GM12878 (cell line): ENCODE measurements at regions not wholly inside any gene's neighbourhood (a gene's known extent, or its start where the extent isn't known, plus 50 kb on each side); places are given as distances from the start of the nearest gene placed in this dataset.

Experiments
- ATAC-seq: fragments of 200-7000 bp; cut with Tn5 transposase; 3 replicates; pipeline ENCODE4 v1.9.1; 2020; ENCODE audit warnings: mild to moderate bottlenecking, moderate library complexity
- BruUV-seq: library from RNA; stranded (reverse); fragments of 400-500 nt; replicated peaks from 2 replicates; lab custom pipeline; 2021; lab: Mats Ljungman, UMichigan
- CTCF ChIA-PET: fragments of 300-600 bp; sonication (Branson Sonifier 250); formaldehyde crosslinking; extraction: SDS; loops from one replicate; lab custom pipeline; 2021; ENCODE audit warnings: inconsistent platforms; lab: Yijun Ruan, JAX
- POLR2A ChIA-PET: fragments of 350-600 bp; formaldehyde crosslinking; extraction: SDS; loops from one replicate; lab custom pipeline; 2021; ENCODE audit warnings: inconsistent platforms; lab: Charles Lee
- RAD21 ChIA-PET: fragments of 300-600 bp; sonication (Branson Sonifier 250); formaldehyde crosslinking; loops from one replicate; lab custom pipeline; 2023; ENCODE audit warnings: antibody characterized with exemption; ENCODE audit not compliant: unreplicated experiment; lab: Charles Lee
- SMC1A ChIA-PET: fragments of 300-600 bp; sonication (Branson Sonifier 250); formaldehyde crosslinking; loops from one replicate; lab custom pipeline; 2023; ENCODE audit not compliant: unreplicated experiment, uncharacterized antibody; lab: Charles Lee
- DNase-seq: peaks from one replicate; pipeline ENCODE4 v3.0.0-alpha.2; 2011; ENCODE audit warnings: low read depth, low spot score
- FAIRE-seq: peaks from 3 replicates; lab custom pipeline; 2011; peaks lifted over from hg19 to GRCh38; lab: Jason Lieb, UNC
- H2AFZ ChIP-seq: 2 replicates; pipeline ENCODE4 v1.6.0; 2011; ENCODE audit warnings: low read depth, low read length, control low read depth; ENCODE audit not compliant: control insufficient read depth
- H3K27ac ChIP-seq: 2 replicates; pipeline ENCODE4 v1.5.1; 2011; ENCODE audit warnings: control low read depth; ENCODE audit not compliant: control insufficient read depth, insufficient read depth
- H3K27me3 ChIP-seq, 2 experiments: replicated peaks in 1 of 2; 2 replicates each; pipeline versions ENCODE4 v1.6.0 to v1.6.1; 2011; ENCODE audit warnings: low read length in 1 of 2; ENCODE audit not compliant: control insufficient read depth in 2 of 2, insufficient read depth in 2 of 2
- H3K36me3 ChIP-seq, 2 experiments: 2 replicates each; pipeline ENCODE4 v1.5.1; 2011; ENCODE audit warnings: low read length in 1 of 2; ENCODE audit not compliant: control insufficient read depth in 2 of 2, insufficient read depth in 2 of 2
- H3K4me1 ChIP-seq: 2 replicates; pipeline ENCODE4 v1.6.1; 2011; ENCODE audit warnings: mild to moderate bottlenecking, low read length, moderate library complexity, mixed read lengths; ENCODE audit not compliant: control insufficient read depth, insufficient read depth
- H3K4me2 ChIP-seq: 2 replicates; pipeline ENCODE4 v1.6.0; 2011; ENCODE audit warnings: control low read depth; ENCODE audit not compliant: control insufficient read depth, insufficient read depth
- H3K4me3 ChIP-seq: fragments of 200-600 bp; sonication (generic); 2 replicates; pipeline ENCODE4 v1.5.1; 2016
- H3K79me2 ChIP-seq: 2 replicates; pipeline ENCODE4 v1.6.0; 2011; ENCODE audit warnings: low read length; ENCODE audit not compliant: control insufficient read depth, insufficient read depth
- H3K9ac ChIP-seq: 2 replicates; pipeline ENCODE4 v1.8.0; 2011; ENCODE audit warnings: low read length, control low read depth, mixed read lengths; ENCODE audit not compliant: control insufficient read depth, insufficient read depth
- H3K9me3 ChIP-seq: replicated peaks from 3 replicates; pipeline ENCODE4 v1.5.1; 2011; ENCODE audit warnings: mild to moderate bottlenecking, low read length; ENCODE audit not compliant: control insufficient read depth, insufficient read depth
- H4K20me1 ChIP-seq: 2 replicates; pipeline ENCODE4 v1.6.0; 2011; ENCODE audit not compliant: control insufficient read depth, insufficient read depth
- ATF7 ChIP-seq: fragments of 450-650 bp; IDR thresholded peaks from 2 replicates; pipeline ENCODE4 v1.6.1; 2016; ENCODE audit warnings: low read depth, mild to moderate bottlenecking
- ESRRA ChIP-seq: IDR thresholded peaks from 2 replicates; pipeline ENCODE4 v1.6.1; 2012; ENCODE audit warnings: mild to moderate bottlenecking, low read length, improper control_type of control experiment
- HCFC1 ChIP-seq: fragments of 150-350 bp; IDR thresholded peaks from 2 replicates; pipeline ENCODE4 v1.6.1; 2014; ENCODE audit warnings: low read length
- JUND ChIP-seq: IDR thresholded peaks from 2 replicates; pipeline ENCODE4 v1.6.1; 2012; ENCODE audit warnings: low read depth, mild to moderate bottlenecking, low read length, improper control_type of control experiment, moderate library complexity
- MTA3 ChIP-seq: IDR thresholded peaks from 2 replicates; pipeline ENCODE4 v1.6.1; 2012; ENCODE audit warnings: low read length, inconsistent platforms, borderline replicate concordance
- MYC ChIP-seq: IDR thresholded peaks from 2 replicates; pipeline ENCODE4 v1.6.1; 2011; ENCODE audit warnings: mild to moderate bottlenecking, low read length, moderate library complexity, inconsistent platforms; ENCODE audit not compliant: insufficient read depth, insufficient replicate concordance, insufficient read length, severe bottlenecking
- NFIC ChIP-seq: IDR thresholded peaks from 2 replicates; pipeline ENCODE4 v1.6.1; 2012; ENCODE audit warnings: low read depth, mild to moderate bottlenecking, inconsistent platforms, low read length, moderate library complexity
- REST ChIP-seq: IDR thresholded peaks from 2 replicates; pipeline ENCODE4 v1.6.1; 2012; ENCODE audit warnings: mild to moderate bottlenecking, low read depth, low read length
- SMAD1 ChIP-seq: fragments of 450-650 bp; IDR thresholded peaks from 2 replicates; pipeline ENCODE4 v1.6.1; 2018; ENCODE audit warnings: mild to moderate bottlenecking, low read depth; ENCODE audit not compliant: partially characterized antibody
- SRF ChIP-seq, 2 experiments: IDR thresholded peaks; 2 replicates each; pipeline ENCODE4 v1.6.1; 2011; ENCODE audit warnings: low read depth in 2 of 2, low read length in 2 of 2, mild to moderate bottlenecking in 1 of 2, moderate library complexity in 1 of 2
- WGBS: methylation state at CpG from one replicate; pipeline ENCODE4 v1.1.6; 2016; ENCODE audit warnings: low lambda C conversion rate; ENCODE audit not compliant: insufficient replicate concordance, insufficient coverage; ENCODE audit errors: missing lambda C conversion rate; 5-methylcytosine and 5-hydroxymethylcytosine counted together
- in situ Hi-C: fragments of 300-500 bp; cut with MboI; formaldehyde crosslinking; loops from 9 replicates; pipeline ENCODE4 v1.14.3; 2018; ENCODE audit warnings: mixed read lengths
- intact Hi-C: fragments of 100-400 bp; cut with micrococcal nuclease; formaldehyde crosslinking; loops from one replicate; pipeline ENCODE4 v1.14.2; 2022; ENCODE audit not compliant: unreplicated experiment
- TF ChIP-seq, protein P1 (sequence below): fragments of 450-650 bp; IDR thresholded peaks from 2 replicates; pipeline ENCODE4 v1.6.1; 2017; ENCODE audit warnings: mild to moderate bottlenecking

DNA sequence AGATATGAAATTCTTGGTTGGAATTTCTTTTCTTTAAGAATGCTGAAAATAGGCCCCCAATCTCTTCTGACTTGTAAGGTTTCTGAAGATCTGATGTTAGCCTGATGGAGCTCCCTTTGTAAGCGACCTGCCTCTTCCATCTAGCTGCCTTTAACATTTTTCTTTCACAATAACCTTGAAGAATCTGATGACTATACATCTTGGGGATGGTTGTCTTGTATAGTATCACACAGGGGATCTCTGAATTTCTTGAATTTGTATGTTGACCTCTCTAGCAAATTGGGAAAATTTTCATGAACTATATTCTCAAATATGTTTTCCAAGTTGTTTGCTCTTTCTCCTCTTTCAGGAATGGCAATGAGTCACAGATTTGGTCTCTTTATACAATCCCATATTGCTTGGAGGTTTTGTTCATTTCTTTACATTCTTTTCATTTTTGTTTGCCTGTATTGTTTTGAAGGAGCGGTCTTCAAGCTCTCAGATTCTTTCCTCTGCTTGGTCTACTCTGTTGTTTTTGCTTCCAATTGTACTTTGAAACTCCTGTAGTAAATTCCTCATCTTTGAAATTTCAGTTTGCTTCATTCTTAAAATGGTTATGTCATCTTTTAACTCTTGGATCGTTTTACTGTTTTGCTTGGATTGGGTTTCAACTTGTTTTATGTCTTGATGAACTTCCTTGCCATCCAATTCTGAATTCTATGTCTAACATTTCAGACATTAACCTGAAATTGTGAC, 245.2 kb upstream of the TARS1 start:
- no TSS peak for BruUV-seq
- in situ Hi-C loops (no loop called here), intact Hi-C loops (no loop called here)
- Histone ChIP-seq H2AFZ (no peak overlapping the region), H3K36me3 (no peaks in the 10 kb centered on the region), H3K79me2 (no peaks in the 10 kb centered on the region), H3K4me1 (no peaks in the 10 kb centered on the region), H3K9me3 (no peaks in the 10 kb centered on the region), H3K27ac (no peak overlapping the region), H3K4me2 (no peak overlapping the region), H3K4me3 (no peak overlapping the region), H3K9ac (no peak overlapping the region), H3K27me3 (no peaks in the 10 kb centered on the region), H4K20me1 (no peaks in the 10 kb centered on the region)
- FAIRE-seq, result no peak
- DNase-seq, result no peak
- ChIA-PET POLR2A (no interaction called here), CTCF (interaction anchor here (0.7 kb wide), 1 partner anchor 34 kb away, joined by 3 read pairs; no protein-coding TSS in a partner anchor), RAD21 (no interaction called here), SMC1A (no interaction called here)
- ATAC-seq, result no peak
- TF ChIP-seq NFIC (no peak), REST (no peak), ESRRA (no peak), HCFC1 (no peak), MTA3 (no peak), ATF7 (no peak), JUND (no peak), SMAD1 (no peak), SRF (IDR thresholded peaks at IDR 0.05; ENCODE audit: low read depth in 2 of 2, low read length in 2 of 2) (no peak), MYC (no peak)
- TF ChIP-seq, protein P1, sequence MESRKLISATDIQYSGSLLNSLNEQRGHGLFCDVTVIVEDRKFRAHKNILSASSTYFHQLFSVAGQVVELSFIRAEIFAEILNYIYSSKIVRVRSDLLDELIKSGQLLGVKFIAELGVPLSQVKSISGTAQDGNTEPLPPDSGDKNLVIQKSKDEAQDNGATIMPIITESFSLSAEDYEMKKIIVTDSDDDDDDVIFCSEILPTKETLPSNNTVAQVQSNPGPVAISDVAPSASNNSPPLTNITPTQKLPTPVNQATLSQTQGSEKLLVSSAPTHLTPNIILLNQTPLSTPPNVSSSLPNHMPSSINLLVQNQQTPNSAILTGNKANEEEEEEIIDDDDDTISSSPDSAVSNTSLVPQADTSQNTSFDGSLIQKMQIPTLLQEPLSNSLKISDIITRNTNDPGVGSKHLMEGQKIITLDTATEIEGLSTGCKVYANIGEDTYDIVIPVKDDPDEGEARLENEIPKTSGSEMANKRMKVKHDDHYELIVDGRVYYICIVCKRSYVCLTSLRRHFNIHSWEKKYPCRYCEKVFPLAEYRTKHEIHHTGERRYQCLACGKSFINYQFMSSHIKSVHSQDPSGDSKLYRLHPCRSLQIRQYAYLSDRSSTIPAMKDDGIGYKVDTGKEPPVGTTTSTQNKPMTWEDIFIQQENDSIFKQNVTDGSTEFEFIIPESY, result no peak
- WGBS, result 2% methylated on average over 3 of the region's 3 CpGs
